Spleen (tissue), 7 donors: ENCODE measurements at regions not wholly inside any gene's neighbourhood (a gene's known extent, or its start where the extent isn't known, plus 50 kb on each side); places are given as distances from the start of the nearest gene placed in this dataset.

Experiments used
- CTCF ChIP-seq, 11 experiments: fragments of 200-600 bp in 7 of 11; fragments of 450-650 bp in 4 of 11; sonication (generic) in 4 of 11; IDR thresholded peaks in 8 of 11; conservative IDR thresholded peaks in 3 of 11; 1 replicate in 7 of 11; 2 replicates in 4 of 11; pipeline versions ENCODE4 v1.4.0 to v1.8.0; 2016 to 2021; ENCODE audit warnings: antibody characterized with exemption in 11 of 11, inconsistent platforms in 4 of 11, mild to moderate bottlenecking in 1 of 11
- POLR2A ChIP-seq, 3 donors: fragments of 450-650 bp; IDR thresholded peaks; one replicate each; pipeline ENCODE4 v1.5.1; 2017; ENCODE audit warnings: antibody characterized with exemption in 3 of 3, mild to moderate bottlenecking in 1 of 3
- donor health status: DM: no; HTN: no; CAD: no; lungs with moderate emphysema.
- donor health status: DM: no; HTN: no; CAD: no.
- donor health status: DM: no; HTN: no; CAD: no.

GRCh38 chr18:73752546-73752945, 395.1 kb downstream of the FBXO15 start:
- no peak for TF ChIP-seq POLR2A (IDR thresholded peaks at IDR 0.05)
- TF ChIP-seq CTCF (IDR thresholded peaks at IDR 0.05 in 8 of 11, conservative IDR thresholded peaks at IDR 0.05 in 3 of 11) = no peak
